ENCODE measurements at regions not wholly inside any gene's neighbourhood (a gene's known extent, or its start where the extent isn't known, plus 50 kb on each side); places are given as distances from the start of the nearest gene placed in this dataset.

DNA sequence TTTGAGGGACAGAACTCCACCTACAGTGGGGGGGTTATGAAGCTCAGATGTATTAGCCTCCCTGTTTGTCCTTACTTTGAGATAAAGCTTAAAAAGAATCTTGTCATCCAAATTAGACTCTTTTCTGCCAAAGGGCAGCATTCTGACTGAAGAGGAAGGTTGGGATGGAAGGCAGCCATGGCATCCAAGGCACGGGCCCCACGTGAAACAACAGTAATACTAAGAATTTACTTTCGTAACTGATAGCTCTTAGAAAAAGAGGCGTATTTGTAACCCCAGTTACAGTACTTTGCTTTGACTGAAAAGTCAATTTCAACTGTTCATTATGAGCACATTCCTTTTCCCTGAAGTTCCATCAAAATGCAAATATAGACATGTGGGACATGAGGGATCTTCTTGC lies 168.5 kb downstream of the ARRDC3 start:
- TF ChIP-seq TAF1 (IDR thresholded peaks at IDR 0.05; ENCODE audit: borderline replicate concordance, low read depth, low read length) (no peak), POLR2A (IDR thresholded peaks at IDR 0.05; ENCODE audit: low read depth, low read length) (no peak), POLR2AphosphoS5 (IDR thresholded peaks at IDR 0.05; ENCODE audit: low read depth, low read length) (no peak)
- FAIRE-seq: no peak

More for the DNA sequence above, 168.5 kb downstream of the ARRDC3 start:
- no peak for DNase-seq (ENCODE audit: insufficient read length)
